Effector CD4-positive, alpha-beta T cell (primary cell): ENCODE measurements at regions not wholly inside any gene's neighbourhood (a gene's known extent, or its start where the extent isn't known, plus 50 kb on each side); places are given as distances from the start of the nearest gene placed in this dataset.
"Not testable (repeated sequence)": the region's sequence is repeated elsewhere in the genome, so short reads cannot be mapped to it uniquely, and the experiment has no call there.

Experiments used
- DNase-seq: peaks from one replicate; pipeline ENCODE4 v3.0.0-alpha.2; 2020

- no peak for DNase-seq
Observed at GRCh38 chr2:217622205-217623060, 380.4 kb downstream of the TNS1 start.

GRCh38 chr2:217621391-217621801 lies 381.4 kb downstream of the TNS1 start:
- no peak for DNase-seq

GRCh38 chr2:217618744-217619143 lies 384.1 kb downstream of the TNS1 start:
- DNase-seq: no peak

GRCh38 chr2:217617616-217618022 lies 385.2 kb downstream of the TNS1 start:
- no peak for DNase-seq

- DNase-seq: no peak
Observed at GRCh38 chr2:217616936-217617335, 385.9 kb downstream of the TNS1 start.

GRCh38 chr2:217615171-217615570 lies 387.6 kb downstream of the TNS1 start:
- no peak for DNase-seq

- DNase-seq: no peak
Observed at GRCh38 chr2:217614498-217614897, 388.3 kb downstream of the TNS1 start.

- DNase-seq: no peak
Observed at GRCh38 chr2:217614096-217614495, 388.7 kb downstream of the TNS1 start.

GRCh38 chr2:217612920-217613319 lies 389.9 kb downstream of the TNS1 start:
- DNase-seq: no peak

GRCh38 chr2:217612211-217612610 lies 390.6 kb downstream of the TNS1 start:
- DNase-seq: no peak

- no peak for DNase-seq
Observed at GRCh38 chr2:217611626-217612127, 391.1 kb downstream of the TNS1 start.

GRCh38 chr2:217611056-217611455 lies 391.7 kb downstream of the TNS1 start:
- DNase-seq: no peak

- DNase-seq: peak; percentile 16
Observed at GRCh38 chr2:217610401-217610814, 392.4 kb downstream of the TNS1 start.

- no peak for DNase-seq
Observed at GRCh38 chr2:217609952-217610351, 392.8 kb downstream of the TNS1 start.

GRCh38 chr2:217606296-217606695 lies 396.5 kb downstream of the TNS1 start:
- no peak for DNase-seq

- DNase-seq: no peak
Observed at GRCh38 chr2:217604527-217605194, 398.1 kb downstream of the TNS1 start.

GRCh38 chr2:217601601-217602000 lies 401.2 kb downstream of the TNS1 start:
- DNase-seq: no peak

- DNase-seq: no peak
Observed at GRCh38 chr2:217599906-217600305, 402.9 kb downstream of the TNS1 start.

- DNase-seq: no peak
Observed at GRCh38 chr2:217597681-217598080, 405.1 kb downstream of the TNS1 start.

GRCh38 chr2:217597145-217597544 lies 405.6 kb downstream of the TNS1 start:
- DNase-seq: no peak

GRCh38 chr2:217593732-217594131 lies 409.1 kb downstream of the TNS1 start:
- no peak for DNase-seq

GRCh38 chr2:217588266-217588665 lies 414.5 kb downstream of the TNS1 start:
- DNase-seq: no peak

- no peak for DNase-seq
Observed at GRCh38 chr2:217585362-217585761, 417.4 kb downstream of the TNS1 start.

- not testable (repeated sequence) for DNase-seq
Observed at GRCh38 chr2:217580407-217580806, 422.4 kb downstream of the TNS1 start.
